Inflammatory macrophage treated with lipopolysaccharide for 1 hour (primary cell): ENCODE measurements at regions not wholly inside any gene's neighbourhood (a gene's known extent, or its start where the extent isn't known, plus 50 kb on each side); places are given as distances from the start of the nearest gene placed in this dataset.

Experiments
- DNase-seq, 2 donors: peaks; one replicate each; pipeline ENCODE4 v3.0.0-alpha.2; 2020 to 2022

- no peak for DNase-seq
These were observed 216.0 kb downstream of the RAD51AP2 start for GRCh38 chr2:17302281-17302680.

GRCh38 chr2:17301437-17301836, 216.8 kb downstream of the RAD51AP2 start:
- no peak for DNase-seq

GRCh38 chr2:17299891-17300540, 218.2 kb downstream of the RAD51AP2 start:
- DNase-seq: no peak

GRCh38 chr2:17298453-17298852, 219.8 kb downstream of the RAD51AP2 start:
- no peak for DNase-seq

- no peak for DNase-seq
These were observed 221.6 kb downstream of the RAD51AP2 start for GRCh38 chr2:17296686-17297085.

GRCh38 chr2:17289669-17290068, 228.6 kb downstream of the RAD51AP2 start:
- no peak for DNase-seq

- DNase-seq: no peak
These were observed 231.1 kb downstream of the RAD51AP2 start for GRCh38 chr2:17287183-17287582.

- no peak for DNase-seq
These were observed 235.4 kb downstream of the RAD51AP2 start for GRCh38 chr2:17282826-17283225.

GRCh38 chr2:17282245-17282644, 236.0 kb downstream of the RAD51AP2 start:
- no peak for DNase-seq

GRCh38 chr2:17276220-17276619, 242.0 kb downstream of the RAD51AP2 start:
- DNase-seq: no peak

- no peak for DNase-seq
These were observed 245.4 kb downstream of the RAD51AP2 start for GRCh38 chr2:17272652-17273525.

- DNase-seq: no peak
These were observed 246.1 kb downstream of the RAD51AP2 start for GRCh38 chr2:17272170-17272569.

- no peak for DNase-seq
These were observed 246.8 kb downstream of the RAD51AP2 start for GRCh38 chr2:17271416-17271815.

GRCh38 chr2:17270894-17271293, 247.3 kb downstream of the RAD51AP2 start:
- peak in 1 of 2 donors; percentile 1 for DNase-seq

- DNase-seq: no peak
These were observed 254.7 kb downstream of the RAD51AP2 start for GRCh38 chr2:17263570-17263968.

- no peak for DNase-seq
These were observed 255.2 kb downstream of the RAD51AP2 start for GRCh38 chr2:17262854-17263569.

GRCh38 chr2:17259613-17260012, 258.6 kb downstream of the RAD51AP2 start:
- no peak for DNase-seq

GRCh38 chr2:17258861-17259260, 259.4 kb downstream of the RAD51AP2 start:
- DNase-seq: no peak

- no peak for DNase-seq
These were observed 260.9 kb downstream of the RAD51AP2 start for GRCh38 chr2:17257189-17257909.

GRCh38 chr2:17255071-17255470, 263.2 kb downstream of the RAD51AP2 start:
- DNase-seq: no peak

- no peak for DNase-seq
These were observed 263.8 kb downstream of the RAD51AP2 start for GRCh38 chr2:17254421-17254820.

- no peak for DNase-seq
These were observed 266.0 kb downstream of the RAD51AP2 start for GRCh38 chr2:17252258-17252657.

- DNase-seq: no peak
These were observed 267.1 kb downstream of the RAD51AP2 start for GRCh38 chr2:17251171-17251570.
